CD14-positive monocyte (primary cell): ENCODE measurements at regions not wholly inside any gene's neighbourhood (a gene's known extent, or its start where the extent isn't known, plus 50 kb on each side); places are given as distances from the start of the nearest gene placed in this dataset.

Experiments used
- DNase-seq, 3 donors: peaks; one replicate each; pipeline ENCODE4 v3.0.0-alpha.2; 2011 to 2022
- H2AFZ ChIP-seq: 2 replicates; pipeline ENCODE4 v1.6.0; 2012; ENCODE audit warnings: mild to moderate bottlenecking, low read depth, low read length, inconsistent platforms; ENCODE audit not compliant: insufficient read depth, poor library complexity, severe bottlenecking
- H3K27ac ChIP-seq, 2 donors: 1 replicate in 1 of 2; 2 replicates in 1 of 2; pipeline ENCODE4 v1.5.1; 2012 to 2013; ENCODE audit warnings: low read length in 2 of 2, control low read depth in 1 of 2, inconsistent platforms in 1 of 2, low read depth in 1 of 2, mild to moderate bottlenecking in 1 of 2
- H3K27me3 ChIP-seq, 2 donors: one replicate each; pipeline versions ENCODE4 v1.6.0 to v1.6.1; 2011 to 2013; ENCODE audit warnings: low read length in 2 of 2; ENCODE audit not compliant: control insufficient read depth in 2 of 2, insufficient read depth in 2 of 2
- H3K36me3 ChIP-seq, 2 donors: replicated peaks in 1 of 2; 1 replicate in 1 of 2; 2 replicates in 1 of 2; pipeline versions ENCODE4 v1.5.1 to v1.6.1; 2012 to 2013; ENCODE audit warnings: low read length in 2 of 2, control low read depth in 1 of 2, inconsistent platforms in 1 of 2, mild to moderate bottlenecking in 1 of 2; ENCODE audit not compliant: insufficient read depth in 2 of 2, control insufficient read depth in 1 of 2
- H3K4me1 ChIP-seq, 2 donors: 1 replicate in 1 of 2; 2 replicates in 1 of 2; pipeline versions ENCODE4 v1.5.1 to v1.6.1; 2012 to 2013; ENCODE audit warnings: low read length in 2 of 2, control low read depth in 1 of 2, inconsistent platforms in 1 of 2, mild to moderate bottlenecking in 1 of 2, moderate library complexity in 1 of 2; ENCODE audit not compliant: insufficient read depth in 2 of 2, control insufficient read depth in 1 of 2
- H3K4me2 ChIP-seq: replicated peaks from 2 replicates; pipeline ENCODE3; 2012; ENCODE audit warnings: low read length, moderate library complexity, mild to moderate bottlenecking; ENCODE audit not compliant: poor library complexity, severe bottlenecking; ENCODE audit errors: extremely low read depth
- H3K4me3 ChIP-seq, 3 experiments: fragments of 200-600 bp in 1 of 3; sonication (generic) in 1 of 3; replicated peaks in 1 of 3; 1 replicate in 2 of 3; 2 replicates in 1 of 3; pipeline ENCODE4 v1.5.1; 2011 to 2013; ENCODE audit warnings: low read length in 3 of 3, mild to moderate bottlenecking in 3 of 3, control low read depth in 2 of 3, low read depth in 2 of 3, inconsistent platforms in 1 of 3, moderate library complexity in 1 of 3
- H3K79me2 ChIP-seq: 2 replicates; pipeline ENCODE4 v1.6.0; 2012; ENCODE audit warnings: mild to moderate bottlenecking, control low read depth, inconsistent platforms, low read length, moderate library complexity; ENCODE audit not compliant: insufficient read depth
- H3K9ac ChIP-seq: 2 replicates; pipeline ENCODE4 v1.6.0; 2017; ENCODE audit warnings: low read length, mild to moderate bottlenecking; ENCODE audit not compliant: insufficient read depth, poor library complexity, severe bottlenecking
- H3K9me3 ChIP-seq, 2 donors: replicated peaks in 1 of 2; 1 replicate in 1 of 2; 2 replicates in 1 of 2; pipeline versions ENCODE4 v1.5.1 to v1.6.1; 2012 to 2013; ENCODE audit warnings: low read length in 2 of 2, control low read depth in 1 of 2; ENCODE audit not compliant: control insufficient read depth in 1 of 2, insufficient read depth in 1 of 2
- H4K20me1 ChIP-seq: 2 replicates; pipeline ENCODE4 v1.6.0; 2012; ENCODE audit warnings: mild to moderate bottlenecking, low read length, control low read depth, moderate library complexity; ENCODE audit not compliant: insufficient read depth
- H3K27ac Mint-ChIP-seq, 7 donors: one replicate each; pipeline ENCODE4 v1.8.0; 2020; ENCODE audit warnings: mild to moderate bottlenecking in 7 of 7, mixed read lengths in 7 of 7, moderate library complexity in 6 of 7, inconsistent platforms in 2 of 7
- H3K27me3 Mint-ChIP-seq, 3 donors: one replicate each; pipeline ENCODE4 v1.8.0; 2021 to 2022; ENCODE audit warnings: low read depth in 3 of 3, mild to moderate bottlenecking in 3 of 3, mixed read lengths in 3 of 3, moderate library complexity in 3 of 3, inconsistent platforms in 1 of 3
- H3K36me3 Mint-ChIP-seq, 2 donors: one replicate each; pipeline ENCODE4 v1.8.0; 2020; ENCODE audit warnings: mixed read lengths in 2 of 2, inconsistent platforms in 1 of 2, mild to moderate bottlenecking in 1 of 2
- H3K4me1 Mint-ChIP-seq: one replicate; pipeline ENCODE4 v1.8.0; 2020; ENCODE audit warnings: mild to moderate bottlenecking, mixed read lengths
- H3K4me3 Mint-ChIP-seq, 2 donors: one replicate each; pipeline ENCODE4 v1.8.0; 2020; ENCODE audit warnings: mild to moderate bottlenecking in 2 of 2, mixed read lengths in 2 of 2, moderate library complexity in 1 of 2
- H3K9me3 Mint-ChIP-seq, 7 donors: one replicate each; pipeline ENCODE4 v1.8.0; 2020 to 2022; ENCODE audit warnings: mixed read lengths in 7 of 7, mild to moderate bottlenecking in 6 of 7, moderate library complexity in 6 of 7, inconsistent platforms in 2 of 7
- CTCF ChIP-seq: fragments of 200-600 bp; IDR thresholded peaks from one replicate; pipeline ENCODE4 v1.8.0; 2022; ENCODE audit warnings: antibody characterized with exemption, mild to moderate bottlenecking
- whole genome bisulfite sequencing: methylation state at CpG from one replicate; pipeline ENCODE4 v1.1.5; 2013; ENCODE audit warnings: missing lambda C conversion rate; ENCODE audit not compliant: insufficient coverage; 5-methylcytosine and 5-hydroxymethylcytosine counted together
- intact Hi-C, 2 donors: fragments of 100-400 bp; cut with micrococcal nuclease; formaldehyde crosslinking; loops; one replicate each; pipeline versions ENCODE4 v1.15.0 to v1.15.1; 2023

GRCh38 chr9:115884846-115885245 is 268.7 kb upstream of the PAPPA start:
- Histone ChIP-seq H2AFZ (no peak overlapping the region), H3K27me3 (no peaks in the 10 kb centered on the region), H3K9ac (no peak overlapping the region), H3K4me2 (no peak overlapping the region), H4K20me1 (no peaks in the 10 kb centered on the region), H3K36me3 (no peaks in the 10 kb centered on the region), H3K4me3 (no peak overlapping the region), H3K27ac (no peak overlapping the region), H3K79me2 (no peaks in the 10 kb centered on the region), H3K9me3 (no peaks in the 10 kb centered on the region), H3K4me1 (no peaks in the 10 kb centered on the region)
- WGBS: no CpG with 5 or more reads among the region's 2 CpGs
- H3K4me1 Mint-ChIP-seq: no peaks in the 10 kb centered on the region
- H3K27me3 Mint-ChIP-seq: peaks cover 0 to 2% (median 0%) of the 10 kb centered on the region in 3 donors
- H3K27ac Mint-ChIP-seq: no peak overlapping the region
- H3K9me3 Mint-ChIP-seq: no peaks in the 10 kb centered on the region
- no peak for DNase-seq
- no peak for TF ChIP-seq CTCF
- H3K36me3 Mint-ChIP-seq: no peaks in the 10 kb centered on the region
- intact Hi-C loops: no loop called here
- no peak overlapping the region for H3K4me3 Mint-ChIP-seq

GRCh38 chr9:115888131-115888530 is 265.5 kb upstream of the PAPPA start:
- Mint-ChIP-seq H3K27me3 (no peaks in the 10 kb centered on the region), H3K27ac (no peak overlapping the region), H3K9me3 (peaks cover 0 to 2% (median 0%) of the 10 kb centered on the region in 7 donors), H3K4me1 (no peaks in the 10 kb centered on the region), H3K36me3 (no peaks in the 10 kb centered on the region), H3K4me3 (no peak overlapping the region)
- no peak overlapping the region for H3K4me3 ChIP-seq
- no peak for TF ChIP-seq CTCF
- no peak for DNase-seq
- H3K27me3 ChIP-seq: no peaks in the 10 kb centered on the region
- intact Hi-C loops: no loop called here
- H2AFZ ChIP-seq: no peak overlapping the region
- H3K9me3 ChIP-seq: no peaks in the 10 kb centered on the region
- WGBS: 92% methylated on average over 2 of the region's 5 CpGs
- H3K4me2 ChIP-seq: no peak overlapping the region
- H3K36me3 ChIP-seq: no peaks in the 10 kb centered on the region
- H4K20me1 ChIP-seq: no peaks in the 10 kb centered on the region
- no peaks in the 10 kb centered on the region for H3K4me1 ChIP-seq
- H3K9ac ChIP-seq: no peak overlapping the region
- no peak overlapping the region for H3K27ac ChIP-seq
- H3K79me2 ChIP-seq: no peaks in the 10 kb centered on the region
